ENCODE measurements at regions not wholly inside any gene's neighbourhood (a gene's known extent, or its start where the extent isn't known, plus 50 kb on each side); places are given as distances from the start of the nearest gene placed in this dataset.

GRCh38 chr1:113255038-113255719 is 135.1 kb upstream of the MAGI3 start:
- Histone ChIP-seq H3K4me1 (peaks cover 14 to 52% (median 17%) of the 10 kb centered on the region in 3 donors), H3K36me3 (no peaks in the 10 kb centered on the region), H3K27ac (peak overlapping the region; percentile 81 to 90 (median 86)), H3K4me3 (peak overlapping the region in 2 of 4 donors; percentile 8 to 39), H3K9me3 (no peaks in the 10 kb centered on the region), H3K27me3 (peaks cover 0 to 5% (median 0%) of the 10 kb centered on the region in 4 donors)
- intact Hi-C loops (cut with DNase I): no loop called here
- WGBS, 2 donors: 34 to 35% methylated on average over 7 of the region's 7 CpGs
- no peak for DNase-seq
- TF ChIP-seq POLR2A (IDR thresholded peaks at IDR 0.05) (no peak), CTCF (IDR thresholded peaks at IDR 0.05) (no peak)

DNA sequence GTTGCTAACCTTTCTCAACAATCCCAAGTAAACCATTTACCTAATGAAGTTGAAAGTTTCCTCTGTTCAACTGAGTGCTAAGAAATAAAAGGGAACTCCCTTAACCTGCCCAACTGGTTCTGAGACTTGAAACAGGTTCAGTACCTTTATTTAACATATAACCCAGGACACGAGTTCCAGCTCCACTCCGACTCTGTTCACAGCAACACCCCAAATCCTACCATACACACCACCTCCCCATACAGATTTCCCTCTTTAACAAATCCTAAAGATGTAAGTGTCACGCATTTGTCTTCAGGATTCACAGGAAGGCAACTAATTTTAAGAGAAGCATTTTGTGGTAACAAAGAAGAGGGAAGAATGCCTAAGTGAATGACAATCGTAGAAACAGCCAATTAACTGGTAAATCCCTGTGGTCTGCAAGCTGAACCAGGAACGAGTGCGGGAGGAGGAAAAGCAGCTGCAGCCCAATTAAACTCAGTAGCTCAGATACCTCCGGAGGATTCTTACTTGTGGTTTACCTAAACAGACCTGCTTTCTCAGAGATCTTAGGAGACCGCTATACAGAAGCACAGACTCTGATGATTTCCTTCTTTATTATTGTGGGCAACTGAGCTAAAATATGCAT is 134.5 kb upstream of the MAGI3 start:
- no peak for DNase-seq
- peaks cover 0 to 8% (median 0%) of the 10 kb centered on the region in 4 donors for H3K27me3 ChIP-seq
- peaks cover 14 to 52% (median 17%) of the 10 kb centered on the region in 3 donors for H3K4me1 ChIP-seq
- 18 to 28% methylated on average over 8 of the region's 8 CpGs for WGBS, 2 donors
- H3K27ac ChIP-seq: peak overlapping the region; percentile 81 to 90 (median 86)
- H3K9me3 ChIP-seq: no peaks in the 10 kb centered on the region
- no peaks in the 10 kb centered on the region for H3K36me3 ChIP-seq
- intact Hi-C loops (cut with DNase I): no loop called here
- H3K4me3 ChIP-seq: peak overlapping the region in 3 of 4 donors; percentile 8 to 39 (median 16)
- no peak for TF ChIP-seq POLR2A (IDR thresholded peaks at IDR 0.05)
- no peak for TF ChIP-seq CTCF (IDR thresholded peaks at IDR 0.05)

DNA sequence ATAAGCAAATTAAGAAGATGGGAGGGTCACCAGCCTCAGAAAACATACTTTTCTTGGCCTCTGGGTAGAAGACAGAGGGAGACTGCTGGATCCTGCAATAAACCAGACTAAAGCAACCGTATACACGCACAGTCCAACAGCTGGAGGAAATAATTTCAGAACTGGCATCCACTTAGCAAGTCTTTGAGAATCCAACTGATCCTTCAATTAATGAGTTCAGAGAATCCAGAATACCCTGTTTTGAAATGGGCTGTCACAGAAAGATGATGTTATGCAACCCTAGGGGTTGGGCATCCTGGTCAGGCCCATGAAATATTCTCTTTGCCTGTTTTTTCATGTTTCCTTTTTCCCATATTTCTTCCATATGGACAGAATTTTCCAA is 134.0 kb upstream of the MAGI3 start:
- intact Hi-C loops (cut with DNase I): no loop called here
- no peak for DNase-seq
- H3K9me3 ChIP-seq: no peaks in the 10 kb centered on the region
- H3K4me1 ChIP-seq: peaks cover 14 to 52% (median 17%) of the 10 kb centered on the region in 3 donors
- no peaks in the 10 kb centered on the region for H3K36me3 ChIP-seq
- H3K27ac ChIP-seq: peak overlapping the region; percentile 81 to 90 (median 86)
- TF ChIP-seq POLR2A (IDR thresholded peaks at IDR 0.05): no peak
- TF ChIP-seq CTCF (IDR thresholded peaks at IDR 0.05): no peak
- H3K27me3 ChIP-seq: peaks cover 0 to 12% (median 0%) of the 10 kb centered on the region in 4 donors
- peak overlapping the region in 2 of 4 donors; percentile 15 to 16 for H3K4me3 ChIP-seq
- WGBS, 2 donors: 57 to 64% methylated on average over 2 of the region's 2 CpGs

DNA sequence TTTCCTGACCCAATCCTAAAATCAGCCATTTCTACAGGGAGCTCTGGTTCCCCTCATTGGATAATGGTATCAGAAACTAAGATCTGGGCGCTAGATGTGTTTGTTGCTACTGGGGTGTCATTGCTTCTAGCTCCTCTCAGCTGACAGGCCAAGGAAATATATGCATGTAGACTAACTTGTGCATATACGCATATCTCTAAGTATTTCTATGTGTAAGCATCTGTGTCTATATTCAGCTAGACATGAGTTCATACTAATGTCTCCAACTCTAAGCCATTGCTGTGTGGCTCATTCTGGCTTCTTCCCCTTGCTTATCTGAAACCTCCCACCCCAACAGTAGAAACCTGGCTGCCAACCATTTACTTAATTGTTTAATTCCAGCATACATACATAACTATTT is 130.3 kb upstream of the MAGI3 start:
- intact Hi-C loops (cut with DNase I): no loop called here
- no peaks in the 10 kb centered on the region for H3K9me3 ChIP-seq
- H3K4me1 ChIP-seq: peaks cover 8 to 18% (median 10%) of the 10 kb centered on the region in 3 donors
- H3K4me3 ChIP-seq: no peak overlapping the region
- 75 to 100% methylated on average over 2 of the region's 2 CpGs for WGBS, 2 donors
- no peak overlapping the region for H3K27ac ChIP-seq
- DNase-seq: no peak
- TF ChIP-seq POLR2A (IDR thresholded peaks at IDR 0.05) (no peak), CTCF (IDR thresholded peaks at IDR 0.05) (no peak)
- H3K27me3 ChIP-seq: peaks cover 0 to 12% (median 0%) of the 10 kb centered on the region in 4 donors
- H3K36me3 ChIP-seq: no peaks in the 10 kb centered on the region

DNA sequence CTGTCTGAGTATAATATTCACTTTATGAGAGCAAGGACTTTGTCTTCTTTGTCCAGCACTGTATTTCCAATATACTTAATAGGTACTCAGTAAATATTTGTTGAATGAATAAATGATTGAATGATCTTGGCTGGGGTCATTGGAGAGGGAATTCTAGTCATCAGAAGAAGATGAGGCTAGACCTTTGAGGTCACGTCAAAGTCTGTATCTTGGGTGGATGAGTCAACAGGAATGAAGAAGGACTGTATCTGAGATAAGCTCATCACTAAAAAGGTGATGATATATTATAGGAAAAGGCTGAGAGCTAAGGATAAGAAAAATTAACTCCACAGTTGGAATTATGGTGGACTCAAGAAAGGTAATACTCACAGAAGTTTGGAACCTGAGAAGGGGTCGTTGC is 125.1 kb upstream of the MAGI3 start:
- Histone ChIP-seq H3K9me3 (no peaks in the 10 kb centered on the region), H3K4me1 (peaks cover 0 to 9% (median 0%) of the 10 kb centered on the region in 3 donors), H3K36me3 (no peaks in the 10 kb centered on the region), H3K27me3 (peaks cover 0 to 7% (median 0%) of the 10 kb centered on the region in 4 donors), H3K4me3 (no peak overlapping the region), H3K27ac (no peak overlapping the region)
- no peak for DNase-seq
- 76 to 78% methylated on average over 2 of the region's 2 CpGs for WGBS, 2 donors
- intact Hi-C loops (cut with DNase I): no loop called here
- TF ChIP-seq POLR2A (IDR thresholded peaks at IDR 0.05): no peak
- no peak for TF ChIP-seq CTCF (IDR thresholded peaks at IDR 0.05)

All from esophagus squamous epithelium (tissue), 5 donors.